HG03378 (cell line): ENCODE measurements at regions not wholly inside any gene's neighbourhood (a gene's known extent, or its start where the extent isn't known, plus 50 kb on each side); places are given as distances from the start of the nearest gene placed in this dataset.
"Not testable (repeated sequence)": the region's sequence is repeated elsewhere in the genome, so short reads cannot be mapped to it uniquely, and the experiment has no call there.

Experiments used
- ATAC-seq: cut with Tn5 transposase; IDR thresholded peaks from one replicate; pipeline ENCODE4 v1.9.1; 2021; ENCODE audit warnings: mild to moderate bottlenecking, moderate library complexity; ENCODE audit not compliant: unreplicated experiment

DNA sequence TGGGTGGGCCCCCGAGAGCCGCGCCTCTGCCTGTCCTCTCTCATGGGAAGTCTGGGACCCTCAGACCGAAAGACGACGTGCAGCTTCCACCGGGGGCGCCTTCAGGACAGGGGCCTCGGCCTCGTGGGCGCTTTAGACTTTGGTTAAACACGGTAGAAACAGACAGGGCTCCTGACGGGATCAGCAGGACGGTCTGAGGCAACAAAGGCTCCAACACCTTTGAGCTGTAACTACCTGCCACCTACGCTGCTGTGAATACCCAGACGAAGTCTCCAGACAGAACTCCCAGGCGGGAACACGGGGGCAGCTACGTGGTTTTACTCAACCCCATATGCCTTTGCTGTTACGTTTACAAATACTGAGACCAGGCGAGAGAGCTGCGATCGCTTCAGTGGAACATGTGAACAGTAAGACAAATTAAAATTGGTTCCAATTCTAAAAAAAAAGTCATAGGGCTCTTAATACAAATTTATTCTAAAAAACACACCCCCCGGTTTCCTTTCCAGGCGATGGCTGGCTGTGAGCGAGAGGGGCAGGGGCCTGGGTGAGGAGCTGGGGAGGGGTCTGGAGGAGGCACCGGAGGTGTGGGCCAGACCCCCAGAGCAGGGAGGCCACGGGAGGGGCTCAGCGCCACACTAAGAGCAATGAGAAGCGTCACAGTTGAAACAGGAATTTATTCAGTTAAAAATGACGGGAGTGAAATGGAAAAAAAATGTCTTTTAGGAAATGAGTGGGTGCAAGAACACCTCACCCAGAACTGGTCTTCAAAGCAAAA, 453.2 kb downstream of the QKI start:
- ATAC-seq = no peak

- ATAC-seq = no peak
These were observed 451.7 kb downstream of the QKI start for GRCh38 chr6:163866192-163866591.

GRCh38 chr6:163863565-163863964, 449.0 kb downstream of the QKI start:
- ATAC-seq = no peak

GRCh38 chr6:163862701-163863100, 448.2 kb downstream of the QKI start:
- ATAC-seq = no peak

GRCh38 chr6:163861627-163862026, 447.1 kb downstream of the QKI start:
- ATAC-seq = no peak

- ATAC-seq = no peak
These were observed 446.0 kb downstream of the QKI start for GRCh38 chr6:163860287-163861081.

DNA sequence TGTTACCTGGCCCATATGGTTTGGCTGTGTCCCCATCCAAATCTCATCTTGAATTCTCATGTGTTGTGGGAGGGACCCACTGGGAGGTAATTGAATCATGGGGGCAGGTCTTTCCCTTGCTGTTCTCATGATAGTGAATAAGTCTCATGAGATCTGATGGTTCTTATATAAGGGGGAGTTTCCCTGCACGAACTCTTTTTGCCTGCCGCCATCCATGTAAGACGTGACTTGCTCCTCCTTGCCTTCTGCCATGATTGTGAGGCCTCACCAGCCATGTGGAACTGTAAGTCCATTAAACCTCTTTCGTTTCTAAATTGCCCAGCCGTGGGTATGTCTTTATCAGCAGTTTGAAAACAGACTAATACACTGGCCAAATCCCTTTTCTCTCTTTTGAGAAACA, 444.4 kb downstream of the QKI start:
- ATAC-seq = not testable (repeated sequence)

GRCh38 chr6:163857421-163857820, 442.9 kb downstream of the QKI start:
- ATAC-seq = no peak

GRCh38 chr6:163850874-163851273, 436.4 kb downstream of the QKI start:
- ATAC-seq = no peak

DNA sequence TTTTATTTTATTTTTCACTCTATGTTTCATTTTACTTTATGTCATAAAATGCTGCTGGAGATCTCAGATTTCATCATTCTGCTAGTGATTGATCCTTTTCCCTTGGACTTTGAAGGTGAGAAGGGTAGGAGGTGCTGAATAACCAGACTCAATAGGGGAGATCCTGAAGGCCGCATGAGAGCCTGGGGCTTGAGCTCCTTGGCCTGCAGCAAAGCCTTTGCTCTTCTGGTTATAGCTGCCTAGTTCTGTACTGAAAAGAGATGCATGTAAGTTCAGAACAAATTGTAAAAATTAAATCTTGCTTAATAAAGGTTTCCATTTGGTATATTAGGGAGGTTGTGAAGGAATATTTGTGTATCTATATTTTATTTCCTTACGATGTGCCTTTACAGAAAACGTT, 430.2 kb downstream of the QKI start:
- ATAC-seq = no peak

DNA sequence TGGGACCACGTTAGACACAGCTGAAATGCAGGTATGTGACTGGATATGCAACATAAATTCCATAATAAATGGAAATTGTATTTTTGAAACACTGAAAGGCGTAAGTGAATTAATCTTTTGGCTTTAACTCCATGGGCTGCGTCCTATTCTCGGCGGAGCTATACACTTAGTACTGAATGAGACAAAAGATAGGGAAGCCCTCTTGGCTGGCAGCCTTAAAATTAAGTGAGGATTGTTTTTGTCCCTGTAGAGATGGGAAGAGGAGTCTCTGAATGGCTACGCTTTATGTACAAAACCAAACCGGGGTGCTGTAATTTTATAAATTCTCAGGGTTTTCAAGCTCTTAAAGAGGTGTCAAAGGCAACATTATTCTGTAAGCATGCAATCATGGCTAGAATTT, 429.8 kb downstream of the QKI start:
- no peak for ATAC-seq

- no peak for ATAC-seq
These were observed 428.7 kb downstream of the QKI start for GRCh38 chr6:163843218-163843617.

- no peak for ATAC-seq
These were observed 427.9 kb downstream of the QKI start for GRCh38 chr6:163842467-163842866.

- ATAC-seq = no peak
These were observed 427.2 kb downstream of the QKI start for GRCh38 chr6:163841733-163842132.

- ATAC-seq = no peak
These were observed 426.8 kb downstream of the QKI start for GRCh38 chr6:163841326-163841725.

DNA sequence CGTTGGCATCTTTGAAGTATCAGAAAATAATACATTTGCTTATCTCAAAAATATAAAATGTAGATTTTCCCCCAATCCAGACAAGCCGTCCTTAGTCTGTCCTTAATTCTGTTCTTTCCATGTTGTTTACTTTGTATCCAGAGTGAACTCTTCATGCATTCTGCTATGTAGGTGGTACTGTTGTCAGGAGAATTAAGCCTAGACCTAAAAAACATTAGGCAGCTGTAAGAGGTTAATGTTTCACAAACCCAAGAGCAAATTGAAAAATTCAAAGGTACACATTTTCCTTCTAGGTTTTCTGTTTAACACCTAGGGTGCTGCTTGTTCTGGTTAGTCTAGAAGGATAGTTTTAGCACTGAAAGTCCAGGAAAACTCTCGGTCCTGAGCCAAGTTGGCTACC, 426.4 kb downstream of the QKI start:
- ATAC-seq = no peak

DNA sequence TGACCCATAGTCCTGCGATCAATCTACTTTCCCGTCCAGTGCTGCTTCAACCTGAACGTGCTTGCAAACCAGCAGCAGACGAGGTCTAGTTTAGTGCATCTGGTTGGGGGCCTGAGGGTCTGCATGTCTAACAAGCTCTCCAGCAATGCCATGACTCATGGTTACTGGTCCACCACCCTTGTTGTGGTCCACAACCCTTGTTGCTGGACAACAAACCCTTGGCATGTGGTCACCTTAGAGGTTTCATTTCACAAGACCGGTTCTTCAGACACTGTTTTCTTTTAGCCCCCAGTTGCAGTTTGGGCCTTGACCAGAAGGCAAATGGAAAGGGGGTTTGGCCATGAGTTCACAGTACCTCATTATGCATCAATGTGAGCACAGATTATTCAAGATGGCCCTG, 424.8 kb downstream of the QKI start:
- no peak for ATAC-seq

DNA sequence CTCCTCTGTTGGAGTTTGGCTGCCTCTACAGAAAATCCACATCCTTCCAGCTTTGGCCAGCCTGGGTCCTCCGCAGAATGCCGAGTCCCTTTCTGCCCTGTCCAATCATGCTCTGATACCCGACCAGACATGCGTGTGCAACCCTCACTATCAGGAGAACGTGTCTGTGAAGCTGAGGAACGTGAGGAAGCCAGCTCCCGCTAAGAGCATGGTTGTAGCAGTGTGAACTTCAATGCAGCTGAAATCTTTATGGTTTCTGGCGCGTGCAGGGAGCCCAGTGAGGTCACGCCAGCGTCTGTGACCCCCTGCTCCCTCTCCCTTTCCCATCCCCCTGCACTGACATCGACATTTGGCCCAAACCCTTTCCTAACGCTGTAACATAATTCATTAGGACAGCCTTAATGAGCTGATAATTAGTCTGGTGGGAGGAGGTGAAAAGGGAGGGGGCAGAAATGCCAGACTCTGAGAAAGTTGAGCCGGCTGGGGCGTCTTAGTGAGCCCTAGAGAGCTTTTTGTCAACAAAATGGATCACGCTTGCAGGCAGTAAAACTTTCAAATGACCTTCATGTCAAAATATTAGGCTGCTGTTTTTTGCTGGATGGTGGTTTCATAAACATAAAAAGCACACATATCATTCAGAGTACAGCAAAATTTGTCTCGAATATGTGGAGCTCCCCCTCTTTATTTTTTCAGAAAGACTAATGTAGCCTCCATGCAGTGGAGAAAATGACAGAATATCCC, 423.3 kb downstream of the QKI start:
- ATAC-seq = no peak

DNA sequence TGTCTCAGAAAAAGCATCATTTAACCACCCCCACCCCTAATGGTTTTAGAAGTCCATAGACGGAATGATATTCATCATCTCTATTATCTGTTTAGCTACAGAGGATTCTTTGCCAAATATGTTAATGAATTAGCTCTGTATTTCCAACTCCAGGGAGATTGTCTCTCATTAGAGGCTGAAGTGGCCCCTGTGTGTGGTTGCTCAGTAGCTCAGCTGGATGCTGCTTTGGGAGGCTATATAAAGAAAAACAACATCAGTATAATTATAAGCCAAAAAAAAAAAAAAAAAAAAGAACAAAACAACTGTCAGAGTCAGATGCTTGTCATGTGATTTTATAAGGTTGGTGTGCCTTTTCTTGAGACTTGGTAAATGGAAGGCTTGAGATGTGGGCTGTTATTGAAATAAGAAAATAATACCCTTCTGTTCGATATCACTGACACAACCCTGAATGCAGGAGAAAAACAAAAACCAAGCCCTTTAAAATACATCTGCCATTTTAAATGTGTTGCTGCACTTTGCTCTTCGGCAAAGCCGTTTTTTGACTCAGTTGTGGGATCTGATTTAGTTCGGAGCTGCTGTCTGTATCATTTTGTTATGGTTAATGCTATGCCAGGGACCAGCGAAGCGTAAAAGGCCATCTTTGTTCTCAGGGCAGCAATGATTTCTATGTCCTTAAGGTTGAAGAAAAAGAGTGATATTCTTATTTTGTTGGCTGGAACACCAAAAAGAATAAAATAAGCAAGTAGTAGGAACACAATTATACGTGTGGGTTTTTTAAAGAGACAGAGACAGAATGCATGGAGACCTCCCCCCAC, 422.6 kb downstream of the QKI start:
- ATAC-seq = no peak

GRCh38 chr6:163835439-163836171, 421.1 kb downstream of the QKI start:
- no peak for ATAC-seq
